Fibroblast of lung (primary cell): ENCODE measurements at regions not wholly inside any gene's neighbourhood (a gene's known extent, or its start where the extent isn't known, plus 50 kb on each side); places are given as distances from the start of the nearest gene placed in this dataset.

Experiments used
- DNase-seq, 2 donors: peaks; one replicate each; pipeline versions ENCODE4 v3.0.0 to v3.0.0-alpha.2; 2010; ENCODE audit warnings: low read depth in 2 of 2
- H2AFZ ChIP-seq: 2 replicates; pipeline ENCODE4 v1.5.1; 2012; ENCODE audit warnings: low read length, control low read depth, inconsistent platforms
- H3K27ac ChIP-seq: 2 replicates; pipeline ENCODE4 v1.5.1; 2011; ENCODE audit warnings: low read length, control low read depth; ENCODE audit not compliant: insufficient read depth
- H3K27me3 ChIP-seq: 2 replicates; pipeline ENCODE4 v1.5.1; 2011; ENCODE audit warnings: mild to moderate bottlenecking, low read length; ENCODE audit not compliant: control insufficient read depth, insufficient read depth
- H3K36me3 ChIP-seq: 2 replicates; pipeline ENCODE4 v1.5.1; 2011; ENCODE audit warnings: low read length; ENCODE audit not compliant: control insufficient read depth, insufficient read depth
- H3K4me1 ChIP-seq: 2 replicates; pipeline ENCODE4 v1.5.1; 2011; ENCODE audit warnings: low read length; ENCODE audit not compliant: control insufficient read depth, insufficient read depth; ENCODE audit errors: extremely low read depth
- H3K4me2 ChIP-seq: 2 replicates; pipeline ENCODE4 v1.5.1; 2011; ENCODE audit warnings: low read length, control low read depth; ENCODE audit not compliant: insufficient read depth; ENCODE audit errors: extremely low read depth
- H3K4me3 ChIP-seq, 4 experiments: fragments of 200-600 bp in 1 of 4; sonication (generic) in 1 of 4; replicated peaks in 1 of 4; 2 replicates each; pipeline ENCODE4 v1.5.1; 2011 to 2016; ENCODE audit warnings: low read length in 4 of 4, low read depth in 3 of 4, mild to moderate bottlenecking in 3 of 4, control low read depth in 2 of 4, inconsistent platforms in 1 of 4, mixed read lengths in 1 of 4; ENCODE audit not compliant: insufficient read depth in 1 of 4; ENCODE audit errors: control extremely low read depth in 1 of 4
- H3K79me2 ChIP-seq: 2 replicates; pipeline ENCODE4 v1.5.1; 2012; ENCODE audit warnings: mild to moderate bottlenecking, low read length, inconsistent platforms; ENCODE audit not compliant: control insufficient read depth, insufficient read depth
- H3K9ac ChIP-seq: 2 replicates; pipeline ENCODE4 v1.5.1; 2011; ENCODE audit warnings: mild to moderate bottlenecking, low read length, control low read depth; ENCODE audit not compliant: insufficient read depth
- H3K9me3 ChIP-seq: 2 replicates; pipeline ENCODE4 v1.5.1; 2012; ENCODE audit warnings: low read depth, low read length; ENCODE audit not compliant: control insufficient read depth, insufficient read depth
- H4K20me1 ChIP-seq: 2 replicates; pipeline ENCODE4 v1.5.1; 2011; ENCODE audit warnings: low read length; ENCODE audit not compliant: control insufficient read depth, insufficient read depth; ENCODE audit errors: extremely low read depth
- EZH2 ChIP-seq: IDR thresholded peaks from 2 replicates; pipeline ENCODE4 v1.5.1; 2012; ENCODE audit warnings: low read length, control low read depth, mild to moderate bottlenecking; ENCODE audit errors: missing control alignments
- TF ChIP-seq, protein P1 (sequence below), 2 donors: IDR thresholded peaks in 1 of 2; conservative IDR thresholded peaks in 1 of 2; 1 replicate in 1 of 2; 2 replicates in 1 of 2; pipeline ENCODE4 v1.5.1; 2011 to 2012; ENCODE audit warnings: low read length in 2 of 2, control low read depth in 1 of 2, inconsistent platforms in 1 of 2, low read depth in 1 of 2, mild to moderate bottlenecking in 1 of 2

GRCh38 chr4:156536661-156537060 is 434.9 kb downstream of the PDGFC start:
- TF ChIP-seq EZH2 = no peak
- TF ChIP-seq, protein P1, sequence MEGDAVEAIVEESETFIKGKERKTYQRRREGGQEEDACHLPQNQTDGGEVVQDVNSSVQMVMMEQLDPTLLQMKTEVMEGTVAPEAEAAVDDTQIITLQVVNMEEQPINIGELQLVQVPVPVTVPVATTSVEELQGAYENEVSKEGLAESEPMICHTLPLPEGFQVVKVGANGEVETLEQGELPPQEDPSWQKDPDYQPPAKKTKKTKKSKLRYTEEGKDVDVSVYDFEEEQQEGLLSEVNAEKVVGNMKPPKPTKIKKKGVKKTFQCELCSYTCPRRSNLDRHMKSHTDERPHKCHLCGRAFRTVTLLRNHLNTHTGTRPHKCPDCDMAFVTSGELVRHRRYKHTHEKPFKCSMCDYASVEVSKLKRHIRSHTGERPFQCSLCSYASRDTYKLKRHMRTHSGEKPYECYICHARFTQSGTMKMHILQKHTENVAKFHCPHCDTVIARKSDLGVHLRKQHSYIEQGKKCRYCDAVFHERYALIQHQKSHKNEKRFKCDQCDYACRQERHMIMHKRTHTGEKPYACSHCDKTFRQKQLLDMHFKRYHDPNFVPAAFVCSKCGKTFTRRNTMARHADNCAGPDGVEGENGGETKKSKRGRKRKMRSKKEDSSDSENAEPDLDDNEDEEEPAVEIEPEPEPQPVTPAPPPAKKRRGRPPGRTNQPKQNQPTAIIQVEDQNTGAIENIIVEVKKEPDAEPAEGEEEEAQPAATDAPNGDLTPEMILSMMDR (conservative IDR thresholded peaks at IDR 0.05 in 1 of 2, IDR thresholded peaks at IDR 0.05 in 1 of 2; ENCODE audit: low read depth in 1 of 2, low read length in 2 of 2) = no peak
- H3K4me3 ChIP-seq = no peak overlapping the region
- no peaks in the 10 kb centered on the region for H3K36me3 ChIP-seq
- no peaks in the 10 kb centered on the region for H3K4me1 ChIP-seq
- no peaks in the 10 kb centered on the region for H4K20me1 ChIP-seq
- no peaks in the 10 kb centered on the region for H3K27me3 ChIP-seq
- H3K27ac ChIP-seq = no peak overlapping the region
- H2AFZ ChIP-seq = no peak overlapping the region
- H3K9ac ChIP-seq = no peak overlapping the region
- DNase-seq = peak in 1 of 2 donors; percentile 72
- H3K9me3 ChIP-seq = no peaks in the 10 kb centered on the region
- H3K79me2 ChIP-seq = no peaks in the 10 kb centered on the region
- no peak overlapping the region for H3K4me2 ChIP-seq

DNA sequence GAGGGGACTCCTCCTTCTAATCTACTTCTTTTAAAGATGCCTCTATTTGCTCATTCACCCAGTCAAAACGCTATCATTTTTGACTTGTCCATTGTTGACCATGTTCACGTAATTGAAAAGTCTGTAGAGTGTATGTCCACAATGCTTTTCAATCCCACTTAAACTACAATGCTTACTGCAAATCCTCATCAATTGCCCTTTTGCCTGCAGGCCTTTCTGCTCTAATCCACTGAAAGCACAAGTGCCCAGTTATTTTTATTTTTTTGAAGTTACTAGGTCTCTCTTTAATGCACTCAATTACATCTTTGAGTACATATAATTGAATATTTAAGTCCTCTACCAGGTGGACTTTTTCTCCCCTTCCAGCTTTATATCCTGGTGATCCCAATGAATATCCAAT is 437.4 kb downstream of the PDGFC start:
- H3K4me3 ChIP-seq = no peak overlapping the region
- H3K36me3 ChIP-seq = no peaks in the 10 kb centered on the region
- no peak overlapping the region for H3K4me2 ChIP-seq
- H3K4me1 ChIP-seq = no peaks in the 10 kb centered on the region
- H4K20me1 ChIP-seq = no peaks in the 10 kb centered on the region
- no peak for DNase-seq
- TF ChIP-seq, protein P1 (conservative IDR thresholded peaks at IDR 0.05 in 1 of 2, IDR thresholded peaks at IDR 0.05 in 1 of 2; ENCODE audit: low read depth in 1 of 2, low read length in 2 of 2) = no peak
- TF ChIP-seq EZH2 = no peak
- no peak overlapping the region for H2AFZ ChIP-seq
- no peaks in the 10 kb centered on the region for H3K79me2 ChIP-seq
- H3K9me3 ChIP-seq = no peaks in the 10 kb centered on the region
- H3K27ac ChIP-seq = no peak overlapping the region
- H3K9ac ChIP-seq = no peak overlapping the region
- H3K27me3 ChIP-seq = no peaks in the 10 kb centered on the region

DNA sequence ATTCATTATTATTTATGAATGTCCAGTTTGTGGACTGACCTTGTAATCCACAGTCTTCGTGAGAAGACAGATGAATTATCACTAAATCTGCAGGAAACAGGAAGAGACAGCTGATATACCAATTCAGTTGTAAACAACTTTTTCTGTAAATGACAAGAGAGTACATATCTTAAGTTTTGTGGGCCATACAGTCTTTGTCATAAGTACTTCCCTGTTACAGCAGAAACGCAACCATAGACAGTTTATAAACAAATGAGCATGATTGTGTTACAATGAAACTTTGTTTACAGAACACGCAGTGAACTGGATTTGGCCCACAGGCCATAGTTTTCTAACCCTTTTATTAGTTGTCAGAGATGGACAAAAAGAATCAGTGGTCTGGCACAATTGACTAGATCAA is 443.4 kb downstream of the PDGFC start:
- Histone ChIP-seq H3K4me3 (no peak overlapping the region), H3K36me3 (no peaks in the 10 kb centered on the region), H3K4me2 (no peak overlapping the region), H3K79me2 (no peaks in the 10 kb centered on the region), H3K4me1 (no peaks in the 10 kb centered on the region), H2AFZ (peak overlapping the region; percentile 7), H3K27me3 (no peaks in the 10 kb centered on the region), H3K27ac (no peak overlapping the region), H3K9me3 (no peaks in the 10 kb centered on the region), H4K20me1 (no peaks in the 10 kb centered on the region), H3K9ac (no peak overlapping the region)
- TF ChIP-seq, protein P1 (conservative IDR thresholded peaks at IDR 0.05 in 1 of 2, IDR thresholded peaks at IDR 0.05 in 1 of 2; ENCODE audit: low read depth in 1 of 2, low read length in 2 of 2) = no peak
- TF ChIP-seq EZH2 = no peak
- peak in 1 of 2 donors; percentile 41 for DNase-seq
